ENCODE measurements at regions not wholly inside any gene's neighbourhood (a gene's known extent, or its start where the extent isn't known, plus 50 kb on each side); places are given as distances from the start of the nearest gene placed in this dataset.

DNA sequence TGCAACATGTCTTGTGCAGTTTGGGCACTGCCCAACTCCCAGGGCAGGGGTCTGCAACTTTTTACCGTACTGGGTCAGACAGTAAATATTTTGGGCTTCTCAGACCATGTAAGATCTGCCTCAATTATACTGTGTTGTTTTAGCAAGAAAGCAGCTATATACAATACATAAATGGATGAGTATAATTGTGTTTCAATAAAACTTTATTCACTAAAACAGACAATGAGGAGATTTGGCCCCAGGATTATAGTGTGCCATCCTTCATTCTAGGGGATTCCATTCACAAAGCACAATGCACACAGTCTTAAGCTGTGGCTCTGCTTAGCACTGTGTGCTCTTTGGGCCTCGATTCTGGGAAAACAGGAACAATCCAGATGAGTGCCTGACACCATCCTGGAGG lies 354.4 kb upstream of the PROK2 start (continued):
- TF ChIP-seq, protein P1, sequence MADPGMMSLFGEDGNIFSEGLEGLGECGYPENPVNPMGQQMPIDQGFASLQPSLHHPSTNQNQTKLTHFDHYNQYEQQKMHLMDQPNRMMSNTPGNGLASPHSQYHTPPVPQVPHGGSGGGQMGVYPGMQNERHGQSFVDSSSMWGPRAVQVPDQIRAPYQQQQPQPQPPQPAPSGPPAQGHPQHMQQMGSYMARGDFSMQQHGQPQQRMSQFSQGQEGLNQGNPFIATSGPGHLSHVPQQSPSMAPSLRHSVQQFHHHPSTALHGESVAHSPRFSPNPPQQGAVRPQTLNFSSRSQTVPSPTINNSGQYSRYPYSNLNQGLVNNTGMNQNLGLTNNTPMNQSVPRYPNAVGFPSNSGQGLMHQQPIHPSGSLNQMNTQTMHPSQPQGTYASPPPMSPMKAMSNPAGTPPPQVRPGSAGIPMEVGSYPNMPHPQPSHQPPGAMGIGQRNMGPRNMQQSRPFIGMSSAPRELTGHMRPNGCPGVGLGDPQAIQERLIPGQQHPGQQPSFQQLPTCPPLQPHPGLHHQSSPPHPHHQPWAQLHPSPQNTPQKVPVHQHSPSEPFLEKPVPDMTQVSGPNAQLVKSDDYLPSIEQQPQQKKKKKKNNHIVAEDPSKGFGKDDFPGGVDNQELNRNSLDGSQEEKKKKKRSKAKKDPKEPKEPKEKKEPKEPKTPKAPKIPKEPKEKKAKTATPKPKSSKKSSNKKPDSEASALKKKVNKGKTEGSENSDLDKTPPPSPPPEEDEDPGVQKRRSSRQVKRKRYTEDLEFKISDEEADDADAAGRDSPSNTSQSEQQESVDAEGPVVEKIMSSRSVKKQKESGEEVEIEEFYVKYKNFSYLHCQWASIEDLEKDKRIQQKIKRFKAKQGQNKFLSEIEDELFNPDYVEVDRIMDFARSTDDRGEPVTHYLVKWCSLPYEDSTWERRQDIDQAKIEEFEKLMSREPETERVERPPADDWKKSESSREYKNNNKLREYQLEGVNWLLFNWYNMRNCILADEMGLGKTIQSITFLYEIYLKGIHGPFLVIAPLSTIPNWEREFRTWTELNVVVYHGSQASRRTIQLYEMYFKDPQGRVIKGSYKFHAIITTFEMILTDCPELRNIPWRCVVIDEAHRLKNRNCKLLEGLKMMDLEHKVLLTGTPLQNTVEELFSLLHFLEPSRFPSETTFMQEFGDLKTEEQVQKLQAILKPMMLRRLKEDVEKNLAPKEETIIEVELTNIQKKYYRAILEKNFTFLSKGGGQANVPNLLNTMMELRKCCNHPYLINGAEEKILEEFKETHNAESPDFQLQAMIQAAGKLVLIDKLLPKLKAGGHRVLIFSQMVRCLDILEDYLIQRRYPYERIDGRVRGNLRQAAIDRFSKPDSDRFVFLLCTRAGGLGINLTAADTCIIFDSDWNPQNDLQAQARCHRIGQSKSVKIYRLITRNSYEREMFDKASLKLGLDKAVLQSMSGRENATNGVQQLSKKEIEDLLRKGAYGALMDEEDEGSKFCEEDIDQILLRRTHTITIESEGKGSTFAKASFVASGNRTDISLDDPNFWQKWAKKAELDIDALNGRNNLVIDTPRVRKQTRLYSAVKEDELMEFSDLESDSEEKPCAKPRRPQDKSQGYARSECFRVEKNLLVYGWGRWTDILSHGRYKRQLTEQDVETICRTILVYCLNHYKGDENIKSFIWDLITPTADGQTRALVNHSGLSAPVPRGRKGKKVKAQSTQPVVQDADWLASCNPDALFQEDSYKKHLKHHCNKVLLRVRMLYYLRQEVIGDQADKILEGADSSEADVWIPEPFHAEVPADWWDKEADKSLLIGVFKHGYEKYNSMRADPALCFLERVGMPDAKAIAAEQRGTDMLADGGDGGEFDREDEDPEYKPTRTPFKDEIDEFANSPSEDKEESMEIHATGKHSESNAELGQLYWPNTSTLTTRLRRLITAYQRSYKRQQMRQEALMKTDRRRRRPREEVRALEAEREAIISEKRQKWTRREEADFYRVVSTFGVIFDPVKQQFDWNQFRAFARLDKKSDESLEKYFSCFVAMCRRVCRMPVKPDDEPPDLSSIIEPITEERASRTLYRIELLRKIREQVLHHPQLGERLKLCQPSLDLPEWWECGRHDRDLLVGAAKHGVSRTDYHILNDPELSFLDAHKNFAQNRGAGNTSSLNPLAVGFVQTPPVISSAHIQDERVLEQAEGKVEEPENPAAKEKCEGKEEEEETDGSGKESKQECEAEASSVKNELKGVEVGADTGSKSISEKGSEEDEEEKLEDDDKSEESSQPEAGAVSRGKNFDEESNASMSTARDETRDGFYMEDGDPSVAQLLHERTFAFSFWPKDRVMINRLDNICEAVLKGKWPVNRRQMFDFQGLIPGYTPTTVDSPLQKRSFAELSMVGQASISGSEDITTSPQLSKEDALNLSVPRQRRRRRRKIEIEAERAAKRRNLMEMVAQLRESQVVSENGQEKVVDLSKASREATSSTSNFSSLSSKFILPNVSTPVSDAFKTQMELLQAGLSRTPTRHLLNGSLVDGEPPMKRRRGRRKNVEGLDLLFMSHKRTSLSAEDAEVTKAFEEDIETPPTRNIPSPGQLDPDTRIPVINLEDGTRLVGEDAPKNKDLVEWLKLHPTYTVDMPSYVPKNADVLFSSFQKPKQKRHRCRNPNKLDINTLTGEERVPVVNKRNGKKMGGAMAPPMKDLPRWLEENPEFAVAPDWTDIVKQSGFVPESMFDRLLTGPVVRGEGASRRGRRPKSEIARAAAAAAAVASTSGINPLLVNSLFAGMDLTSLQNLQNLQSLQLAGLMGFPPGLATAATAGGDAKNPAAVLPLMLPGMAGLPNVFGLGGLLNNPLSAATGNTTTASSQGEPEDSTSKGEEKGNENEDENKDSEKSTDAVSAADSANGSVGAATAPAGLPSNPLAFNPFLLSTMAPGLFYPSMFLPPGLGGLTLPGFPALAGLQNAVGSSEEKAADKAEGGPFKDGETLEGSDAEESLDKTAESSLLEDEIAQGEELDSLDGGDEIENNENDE (IDR thresholded peaks at IDR 0.05; ENCODE audit: insufficient replicate concordance, low read length): no peak
- TF ChIP-seq SIX5 (IDR thresholded peaks at IDR 0.05; ENCODE audit: low read depth, low read length) (no peak), CEBPB (IDR thresholded peaks at IDR 0.05; ENCODE audit: low read depth, low read length) (no peak), GTF2F1 (IDR thresholded peaks at IDR 0.05; ENCODE audit: borderline replicate concordance, low read depth, low read length) (no peak), ZNF274 (IDR thresholded peaks at IDR 0.05; ENCODE audit: borderline replicate concordance, extremely low read depth, low read length) (no peak)

All from H1 (cell line).